ENCODE measurements at regions not wholly inside any gene's neighbourhood (a gene's known extent, or its start where the extent isn't known, plus 50 kb on each side); places are given as distances from the start of the nearest gene placed in this dataset.

DNA sequence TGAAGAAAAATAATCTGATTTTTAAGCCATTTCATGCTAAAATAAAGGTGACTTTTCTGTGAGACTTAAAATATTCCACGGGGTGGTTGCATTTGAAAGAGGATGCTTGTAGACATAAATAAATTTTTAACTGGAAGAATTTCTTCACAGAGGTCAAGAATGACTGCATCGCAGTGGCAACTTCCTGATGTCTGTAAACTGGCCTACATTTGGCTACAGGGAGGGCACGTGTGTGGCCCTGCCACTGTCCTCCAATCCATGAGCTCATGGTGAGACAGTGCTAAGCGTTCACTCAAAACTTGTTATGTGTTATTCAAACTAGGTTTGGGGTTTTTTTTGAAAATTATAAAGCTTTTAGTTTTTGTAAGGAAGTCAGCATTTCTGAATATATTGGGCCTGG lies 1089.3 kb downstream of the EFNB2 start:
- TF ChIP-seq, protein P1, sequence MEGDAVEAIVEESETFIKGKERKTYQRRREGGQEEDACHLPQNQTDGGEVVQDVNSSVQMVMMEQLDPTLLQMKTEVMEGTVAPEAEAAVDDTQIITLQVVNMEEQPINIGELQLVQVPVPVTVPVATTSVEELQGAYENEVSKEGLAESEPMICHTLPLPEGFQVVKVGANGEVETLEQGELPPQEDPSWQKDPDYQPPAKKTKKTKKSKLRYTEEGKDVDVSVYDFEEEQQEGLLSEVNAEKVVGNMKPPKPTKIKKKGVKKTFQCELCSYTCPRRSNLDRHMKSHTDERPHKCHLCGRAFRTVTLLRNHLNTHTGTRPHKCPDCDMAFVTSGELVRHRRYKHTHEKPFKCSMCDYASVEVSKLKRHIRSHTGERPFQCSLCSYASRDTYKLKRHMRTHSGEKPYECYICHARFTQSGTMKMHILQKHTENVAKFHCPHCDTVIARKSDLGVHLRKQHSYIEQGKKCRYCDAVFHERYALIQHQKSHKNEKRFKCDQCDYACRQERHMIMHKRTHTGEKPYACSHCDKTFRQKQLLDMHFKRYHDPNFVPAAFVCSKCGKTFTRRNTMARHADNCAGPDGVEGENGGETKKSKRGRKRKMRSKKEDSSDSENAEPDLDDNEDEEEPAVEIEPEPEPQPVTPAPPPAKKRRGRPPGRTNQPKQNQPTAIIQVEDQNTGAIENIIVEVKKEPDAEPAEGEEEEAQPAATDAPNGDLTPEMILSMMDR (IDR thresholded peaks at IDR 0.05; ENCODE audit: low read length): no peak
- no peak for TF ChIP-seq EZH2 (IDR thresholded peaks at IDR 0.05; ENCODE audit: borderline replicate concordance, low read length)
